GM12865 (cell line): ENCODE measurements at regions not wholly inside any gene's neighbourhood (a gene's known extent, or its start where the extent isn't known, plus 50 kb on each side); places are given as distances from the start of the nearest gene placed in this dataset.

Experiments
- DNase-seq: peaks from one replicate; pipeline ENCODE4 v3.0.0; 2010; ENCODE audit warnings: low read depth
- H3K4me3 ChIP-seq: 2 replicates; pipeline ENCODE4 v1.5.1; 2011; ENCODE audit warnings: mild to moderate bottlenecking, low read depth, low read length, control low read depth
- TF ChIP-seq, protein P1 (sequence below): IDR thresholded peaks from 2 replicates; pipeline ENCODE4 v1.5.1; 2011; ENCODE audit warnings: low read length, control low read depth, low read depth, inconsistent platforms; ENCODE audit not compliant: insufficient read depth; ENCODE audit errors: missing control alignments

DNA sequence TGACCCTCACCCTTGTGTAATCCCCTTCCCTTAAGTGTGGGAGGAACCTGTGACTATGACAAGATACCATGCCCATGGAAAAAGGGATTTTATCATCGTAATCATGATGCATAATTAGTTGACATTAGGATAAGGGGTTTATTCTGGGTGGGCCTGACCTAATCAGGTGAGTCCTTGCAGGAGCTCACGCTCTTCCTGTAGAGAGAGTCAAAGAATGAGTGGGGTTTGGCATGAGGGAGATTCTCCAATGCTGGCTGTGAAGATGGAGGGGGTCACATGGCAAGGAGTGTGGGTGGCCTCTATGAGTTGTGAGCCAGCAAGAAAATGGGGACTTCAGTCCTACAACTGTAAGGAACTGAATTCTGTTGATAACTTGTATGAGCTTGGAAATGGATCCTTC, 342.0 kb upstream of the TSHZ2 start:
- TF ChIP-seq, protein P1, sequence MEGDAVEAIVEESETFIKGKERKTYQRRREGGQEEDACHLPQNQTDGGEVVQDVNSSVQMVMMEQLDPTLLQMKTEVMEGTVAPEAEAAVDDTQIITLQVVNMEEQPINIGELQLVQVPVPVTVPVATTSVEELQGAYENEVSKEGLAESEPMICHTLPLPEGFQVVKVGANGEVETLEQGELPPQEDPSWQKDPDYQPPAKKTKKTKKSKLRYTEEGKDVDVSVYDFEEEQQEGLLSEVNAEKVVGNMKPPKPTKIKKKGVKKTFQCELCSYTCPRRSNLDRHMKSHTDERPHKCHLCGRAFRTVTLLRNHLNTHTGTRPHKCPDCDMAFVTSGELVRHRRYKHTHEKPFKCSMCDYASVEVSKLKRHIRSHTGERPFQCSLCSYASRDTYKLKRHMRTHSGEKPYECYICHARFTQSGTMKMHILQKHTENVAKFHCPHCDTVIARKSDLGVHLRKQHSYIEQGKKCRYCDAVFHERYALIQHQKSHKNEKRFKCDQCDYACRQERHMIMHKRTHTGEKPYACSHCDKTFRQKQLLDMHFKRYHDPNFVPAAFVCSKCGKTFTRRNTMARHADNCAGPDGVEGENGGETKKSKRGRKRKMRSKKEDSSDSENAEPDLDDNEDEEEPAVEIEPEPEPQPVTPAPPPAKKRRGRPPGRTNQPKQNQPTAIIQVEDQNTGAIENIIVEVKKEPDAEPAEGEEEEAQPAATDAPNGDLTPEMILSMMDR: no peak
- DNase-seq: no peak
- no peak overlapping the region for H3K4me3 ChIP-seq

DNA sequence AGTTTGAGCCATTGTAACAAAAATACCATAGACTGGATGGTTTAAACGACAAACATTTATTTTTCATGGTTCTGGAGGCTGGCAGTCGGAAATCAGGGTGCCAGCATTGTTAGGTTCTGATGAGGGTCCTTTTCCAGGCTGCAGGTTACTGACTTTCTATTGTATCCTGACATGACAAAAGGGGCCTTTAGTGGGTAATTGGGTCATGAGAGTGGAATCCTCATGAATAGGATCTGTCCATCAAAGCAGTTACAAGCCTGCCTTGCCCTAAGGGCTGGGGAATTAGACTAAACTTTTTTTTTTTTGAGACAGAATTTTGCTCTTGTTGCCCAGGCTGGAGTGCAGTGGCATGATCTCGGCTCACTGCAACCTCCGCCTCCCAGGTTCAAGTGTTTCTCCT, 347.9 kb upstream of the TSHZ2 start:
- no peak overlapping the region for H3K4me3 ChIP-seq
- DNase-seq: no peak
- TF ChIP-seq, protein P1: no peak

DNA sequence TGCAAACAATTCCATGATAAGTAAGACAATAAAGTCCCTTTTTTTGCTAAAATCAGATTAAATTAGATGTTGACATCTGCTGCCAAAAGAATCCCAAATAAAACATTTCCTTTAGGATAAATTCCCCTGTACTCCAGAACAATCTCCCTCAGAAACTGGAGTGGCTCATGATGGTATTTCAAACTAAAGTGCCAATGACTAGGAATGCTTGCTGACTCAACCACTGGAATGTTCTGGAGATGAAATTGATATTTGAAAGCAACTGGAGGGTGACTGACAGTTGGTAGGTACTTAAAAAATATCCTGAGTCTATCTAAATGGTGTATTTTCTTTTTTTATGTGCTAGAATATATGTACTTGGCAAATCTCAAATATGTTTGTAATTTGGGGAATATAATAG, 350.1 kb upstream of the TSHZ2 start:
- TF ChIP-seq, protein P1: no peak
- no peak for DNase-seq
- no peak overlapping the region for H3K4me3 ChIP-seq

DNA sequence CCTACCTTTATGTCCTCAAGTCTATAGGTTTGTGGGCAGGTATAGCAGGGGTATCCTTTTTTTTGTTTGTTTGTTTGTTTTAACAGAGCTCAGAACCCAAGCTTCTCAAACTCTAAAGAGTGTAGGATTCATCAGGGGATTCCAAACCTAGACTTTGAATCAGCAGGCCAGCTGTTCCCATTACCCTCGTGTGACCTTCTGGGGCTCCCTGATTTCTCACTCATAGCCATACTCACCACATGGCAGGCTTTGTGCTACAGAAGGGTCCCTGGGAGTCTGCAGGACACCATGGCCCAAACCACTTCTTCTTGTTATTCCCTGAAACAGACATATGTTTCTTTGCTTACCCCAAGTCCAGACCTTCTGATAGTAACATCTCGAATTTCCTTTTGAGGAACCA, 350.8 kb upstream of the TSHZ2 start:
- TF ChIP-seq, protein P1: no peak
- no peak for DNase-seq
- H3K4me3 ChIP-seq: no peak overlapping the region

DNA sequence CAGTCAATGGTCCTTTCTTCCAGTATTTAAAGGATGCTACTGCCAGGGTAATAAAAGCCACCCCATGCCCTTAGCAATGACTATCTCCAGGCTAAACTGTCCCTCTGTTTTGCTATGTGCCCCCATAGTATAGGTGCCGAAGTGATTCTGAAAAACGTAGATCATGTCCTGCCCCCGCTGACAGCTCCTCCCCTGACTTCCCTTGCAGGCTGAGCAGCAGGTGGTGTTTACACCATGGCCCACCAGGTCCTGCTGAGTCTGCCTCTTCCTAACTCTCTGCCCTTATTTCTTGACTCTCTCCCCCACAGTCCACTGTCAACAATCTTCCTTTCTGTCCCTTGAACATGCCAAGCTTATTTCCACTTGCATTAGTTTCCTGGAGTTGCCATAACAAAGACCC, 352.5 kb upstream of the TSHZ2 start:
- DNase-seq: no peak
- H3K4me3 ChIP-seq: no peak overlapping the region
- TF ChIP-seq, protein P1: no peak

DNA sequence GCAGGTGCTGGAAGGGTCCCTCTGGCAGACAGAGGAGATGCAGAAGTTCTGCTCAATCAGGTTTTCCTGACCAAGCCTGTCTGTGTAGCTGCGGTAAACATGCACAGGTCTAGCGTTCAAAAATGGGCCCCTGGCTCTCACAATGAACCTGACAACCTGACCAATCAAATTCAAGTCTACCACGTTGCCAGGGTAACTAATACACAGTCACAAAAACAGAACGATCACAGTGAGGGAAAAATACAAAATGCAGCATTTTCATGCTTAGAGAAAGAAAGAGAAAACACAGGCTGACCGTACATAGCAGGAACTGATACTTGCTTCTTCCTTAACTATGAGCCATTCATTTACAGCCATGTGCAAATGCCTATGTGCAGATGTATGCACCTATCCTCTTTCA, 353.1 kb upstream of the TSHZ2 start:
- TF ChIP-seq, protein P1: no peak
- no peak overlapping the region for H3K4me3 ChIP-seq
- no peak for DNase-seq

DNA sequence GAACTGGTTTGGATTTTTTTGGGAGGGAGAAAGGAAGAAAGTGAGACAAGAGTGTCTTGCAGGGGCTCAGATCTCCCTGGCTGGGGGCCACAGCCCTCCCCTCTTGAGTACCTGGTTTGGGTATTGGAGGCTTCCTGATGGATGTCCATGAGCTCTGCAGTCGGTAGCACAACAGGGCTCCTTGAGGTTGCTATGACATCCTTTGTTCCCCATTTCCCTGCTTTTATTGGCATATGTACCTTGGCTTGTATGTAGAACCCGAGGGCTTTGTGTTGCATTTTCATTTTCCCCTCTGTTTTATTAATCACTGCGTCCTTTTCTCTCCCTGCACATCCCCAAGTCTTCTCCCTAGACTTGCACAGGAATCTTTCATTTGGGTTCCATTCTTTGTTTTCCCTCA, 355.5 kb upstream of the TSHZ2 start:
- TF ChIP-seq, protein P1: no peak
- no peak overlapping the region for H3K4me3 ChIP-seq
- no peak for DNase-seq
